ENCODE measurements at regions not wholly inside any gene's neighbourhood (a gene's known extent, or its start where the extent isn't known, plus 50 kb on each side); places are given as distances from the start of the nearest gene placed in this dataset.
A peak's percentile ranks its signal among the peaks of the same experiment; 100 is the strongest.
"Not testable (repeated sequence)": the region's sequence is repeated elsewhere in the genome, so short reads cannot be mapped to it uniquely, and the experiment has no call there.

DNA sequence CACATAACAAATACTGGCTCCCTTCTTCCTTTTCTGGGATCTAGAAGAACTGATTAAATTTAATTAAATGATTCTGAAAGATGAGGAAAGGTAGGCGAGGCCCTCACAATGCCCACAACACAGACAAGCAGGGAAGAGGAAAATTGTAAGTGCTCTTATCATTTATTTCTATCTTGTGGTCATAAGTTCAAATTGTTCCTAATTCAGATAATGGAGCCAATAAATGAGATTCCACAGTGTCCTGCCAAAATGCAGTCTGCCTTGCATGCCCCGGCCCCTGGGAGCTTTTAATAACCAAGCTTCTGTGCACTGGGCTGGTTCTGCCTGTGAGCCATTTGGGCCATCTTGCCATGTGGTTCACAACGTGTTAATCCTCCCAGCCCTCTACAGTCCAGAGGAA lies 97.0 kb downstream of the CMC2 start:
- TF ChIP-seq, protein P1, sequence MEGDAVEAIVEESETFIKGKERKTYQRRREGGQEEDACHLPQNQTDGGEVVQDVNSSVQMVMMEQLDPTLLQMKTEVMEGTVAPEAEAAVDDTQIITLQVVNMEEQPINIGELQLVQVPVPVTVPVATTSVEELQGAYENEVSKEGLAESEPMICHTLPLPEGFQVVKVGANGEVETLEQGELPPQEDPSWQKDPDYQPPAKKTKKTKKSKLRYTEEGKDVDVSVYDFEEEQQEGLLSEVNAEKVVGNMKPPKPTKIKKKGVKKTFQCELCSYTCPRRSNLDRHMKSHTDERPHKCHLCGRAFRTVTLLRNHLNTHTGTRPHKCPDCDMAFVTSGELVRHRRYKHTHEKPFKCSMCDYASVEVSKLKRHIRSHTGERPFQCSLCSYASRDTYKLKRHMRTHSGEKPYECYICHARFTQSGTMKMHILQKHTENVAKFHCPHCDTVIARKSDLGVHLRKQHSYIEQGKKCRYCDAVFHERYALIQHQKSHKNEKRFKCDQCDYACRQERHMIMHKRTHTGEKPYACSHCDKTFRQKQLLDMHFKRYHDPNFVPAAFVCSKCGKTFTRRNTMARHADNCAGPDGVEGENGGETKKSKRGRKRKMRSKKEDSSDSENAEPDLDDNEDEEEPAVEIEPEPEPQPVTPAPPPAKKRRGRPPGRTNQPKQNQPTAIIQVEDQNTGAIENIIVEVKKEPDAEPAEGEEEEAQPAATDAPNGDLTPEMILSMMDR (IDR thresholded peaks at IDR 0.05; ENCODE audit: low read depth, low read length): no peak
- DNase-seq (ENCODE audit: low read depth in 1 of 2, low spot score in 1 of 2): no peak
- Histone ChIP-seq H3K9me3 (ENCODE audit: low read depth) (no peaks in the 10 kb centered on the region), H3K4me1 (ENCODE audit: low read depth) (no peaks in the 10 kb centered on the region), H3K36me3 (no peaks in the 10 kb centered on the region), H3K4me3 (no peak overlapping the region), H3K27me3 (no peaks in the 10 kb centered on the region), H3K27ac (no peak overlapping the region)

DNA sequence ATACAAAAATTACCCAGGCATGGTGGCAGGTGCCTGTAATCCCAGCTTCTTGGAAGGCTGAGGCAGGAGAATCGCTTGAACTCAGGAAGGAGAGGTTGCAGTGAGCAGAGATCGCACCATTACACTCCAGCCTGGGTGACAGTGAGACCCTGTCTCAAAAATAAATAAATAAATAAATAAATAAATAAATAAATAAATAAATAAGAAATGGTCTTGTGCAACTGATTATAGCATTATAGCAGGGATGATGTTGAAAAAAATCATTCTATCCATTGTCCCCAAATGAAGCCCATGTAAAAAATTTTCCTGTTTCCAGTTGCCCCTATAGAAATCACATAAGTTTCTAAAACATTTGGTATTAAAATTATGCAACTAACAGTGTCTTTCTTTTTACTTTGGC lies 100.5 kb downstream of the CMC2 start:
- H3K4me3 ChIP-seq: not testable (repeated sequence)

DNA sequence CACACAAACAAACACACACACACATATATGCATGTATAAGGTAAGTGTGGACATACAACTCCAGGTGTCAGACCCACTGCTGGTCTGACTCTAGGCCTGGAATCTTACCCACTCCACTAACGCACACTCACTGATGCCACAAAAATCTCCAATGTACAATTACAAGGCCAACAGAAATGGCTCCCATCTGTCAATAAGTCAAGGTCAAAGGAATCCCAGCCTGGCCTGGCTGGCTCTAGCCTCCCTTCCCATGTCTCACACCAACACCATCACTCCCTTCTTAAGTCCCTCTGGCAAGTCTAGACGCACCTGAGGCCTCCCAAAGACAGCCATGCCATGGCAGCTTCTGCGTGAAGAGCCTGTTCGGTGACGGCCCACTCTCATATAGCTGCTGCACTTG lies 99.2 kb upstream of the CDYL2 start:
- Histone ChIP-seq H3K27ac (no peak overlapping the region), H3K27me3 (no peaks in the 10 kb centered on the region), H3K4me3 (no peak overlapping the region), H3K36me3 (no peaks in the 10 kb centered on the region), H3K9me3 (ENCODE audit: low read depth) (no peaks in the 10 kb centered on the region), H3K4me1 (ENCODE audit: low read depth) (no peaks in the 10 kb centered on the region)
- no peak for DNase-seq (ENCODE audit: low read depth in 1 of 2, low spot score in 1 of 2)
- TF ChIP-seq, protein P1 (IDR thresholded peaks at IDR 0.05; ENCODE audit: low read depth, low read length): no peak

More for the DNA sequence above, 100.5 kb downstream of the CMC2 start:
- H3K27ac ChIP-seq; H3K27me3 ChIP-seq; H3K9me3 ChIP-seq (ENCODE audit: low read depth); DNase-seq (ENCODE audit: low read depth in 1 of 2, low spot score in 1 of 2); H3K4me1 ChIP-seq (ENCODE audit: low read depth); H3K36me3 ChIP-seq: not testable (repeated sequence)

DNA sequence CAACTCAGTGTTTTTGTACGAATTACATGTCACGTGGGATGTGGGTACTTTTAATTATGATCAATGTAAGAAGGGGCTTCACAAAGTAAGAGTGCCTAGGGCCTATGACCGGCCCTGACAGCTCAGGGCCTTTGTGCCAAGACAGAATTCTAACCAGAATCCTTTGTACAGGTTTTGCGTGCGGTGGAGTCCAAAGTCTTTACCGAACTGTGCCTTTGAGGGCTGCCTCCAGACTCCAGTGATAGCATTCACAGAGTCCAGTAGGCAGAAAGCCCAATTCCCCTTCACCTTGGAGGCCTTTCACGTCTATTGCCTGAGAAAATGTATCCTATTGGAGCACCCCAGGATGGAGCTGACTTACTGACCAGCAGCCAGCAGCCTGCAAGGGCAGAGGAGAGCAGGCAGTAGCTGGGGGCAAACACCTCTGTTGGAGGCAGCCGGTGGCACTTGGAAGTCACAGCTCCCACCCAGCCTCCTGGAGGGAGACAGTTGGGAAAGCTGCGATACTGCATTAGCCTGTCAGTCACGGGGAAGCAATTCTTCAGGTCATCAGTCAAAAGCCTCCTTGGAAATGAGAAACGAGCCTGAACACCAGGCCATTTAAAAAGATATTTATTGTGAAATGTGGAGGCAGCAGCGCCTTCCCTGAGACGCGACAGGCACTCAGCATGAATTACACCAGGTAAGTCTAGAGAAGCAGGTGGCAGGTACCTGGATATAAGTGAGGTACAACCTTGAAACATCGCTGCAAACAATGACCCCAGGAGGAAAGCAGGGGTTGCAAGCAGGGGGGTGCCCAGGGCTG lies 98.1 kb upstream of the CDYL2 start:
- no peak overlapping the region for H3K27ac ChIP-seq
- DNase-seq (ENCODE audit: low read depth in 1 of 2, low spot score in 1 of 2): no peak
- no peaks in the 10 kb centered on the region for H3K9me3 ChIP-seq (ENCODE audit: low read depth)
- H3K36me3 ChIP-seq: no peaks in the 10 kb centered on the region
- H3K27me3 ChIP-seq: no peaks in the 10 kb centered on the region
- no peak overlapping the region for H3K4me3 ChIP-seq
- no peaks in the 10 kb centered on the region for H3K4me1 ChIP-seq (ENCODE audit: low read depth)
- TF ChIP-seq, protein P1 (IDR thresholded peaks at IDR 0.05; ENCODE audit: low read depth, low read length): no peak

DNA sequence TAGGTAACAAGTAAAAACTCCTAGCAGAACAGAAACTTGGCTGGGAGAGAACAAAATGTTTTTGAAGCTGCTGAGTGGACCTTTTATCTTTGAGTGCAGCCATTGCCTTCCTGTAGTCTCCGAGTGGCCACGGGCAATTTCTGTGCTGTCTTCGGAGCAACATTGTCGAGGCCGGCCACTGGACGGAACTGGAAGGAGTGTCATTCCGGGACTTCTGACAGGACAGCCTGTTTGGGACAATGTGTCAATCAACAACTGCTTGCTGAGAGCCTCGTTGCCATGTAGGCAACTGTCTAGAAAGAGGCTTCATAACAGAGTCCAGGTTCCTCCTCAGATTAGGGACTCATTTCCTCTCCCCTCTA lies 96.2 kb upstream of the CDYL2 start:
- Histone ChIP-seq H3K27ac (no peak overlapping the region), H3K27me3 (no peaks in the 10 kb centered on the region), H3K36me3 (no peaks in the 10 kb centered on the region), H3K4me3 (no peak overlapping the region), H3K9me3 (ENCODE audit: low read depth) (no peaks in the 10 kb centered on the region), H3K4me1 (ENCODE audit: low read depth) (no peaks in the 10 kb centered on the region)
- no peak for DNase-seq (ENCODE audit: low read depth in 1 of 2, low spot score in 1 of 2)
- TF ChIP-seq, protein P1 (IDR thresholded peaks at IDR 0.05; ENCODE audit: low read depth, low read length): no peak

DNA sequence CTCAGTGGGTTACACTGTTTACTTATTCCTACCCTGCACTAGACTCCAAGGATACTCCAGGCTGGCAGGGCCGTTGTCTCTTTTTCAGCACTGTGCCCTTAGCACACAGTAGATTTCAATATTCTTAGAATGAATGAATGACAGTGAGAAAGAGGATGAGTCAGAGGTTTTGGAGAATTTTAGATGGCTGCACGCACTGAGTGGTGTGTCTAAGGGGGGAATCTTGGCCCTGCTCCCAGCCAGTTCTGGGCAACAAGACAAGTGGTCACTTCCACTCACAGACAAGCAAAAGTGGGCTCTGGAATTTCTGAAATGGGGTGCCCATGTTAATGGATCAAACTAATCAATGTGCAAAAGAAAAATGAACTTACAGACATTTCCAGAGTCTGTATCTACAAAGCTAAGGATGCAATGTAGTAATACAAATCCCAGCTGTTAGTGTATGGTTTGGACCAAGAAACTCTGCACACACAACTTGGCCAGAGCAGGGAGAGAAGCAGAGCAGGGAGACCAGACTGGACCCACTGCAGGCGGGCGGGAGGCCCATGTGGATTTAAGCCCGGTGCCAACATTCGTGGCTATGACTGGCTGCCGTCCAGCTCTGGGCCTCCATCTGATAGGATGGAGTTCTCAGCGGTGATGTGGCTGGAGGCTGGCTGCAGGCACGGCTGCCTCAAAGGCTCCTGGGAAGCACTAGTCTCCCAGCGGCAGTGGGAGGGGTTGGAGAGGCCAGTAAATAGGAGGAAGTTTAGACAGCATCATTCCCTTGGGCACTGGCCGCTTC lies 95.6 kb upstream of the CDYL2 start:
- no peaks in the 10 kb centered on the region for H3K9me3 ChIP-seq (ENCODE audit: low read depth)
- no peaks in the 10 kb centered on the region for H3K27me3 ChIP-seq
- DNase-seq (ENCODE audit: low read depth in 1 of 2, low spot score in 1 of 2): peak in 1 of 2 donors; percentile 99
- H3K27ac ChIP-seq: no peak overlapping the region
- no peaks in the 10 kb centered on the region for H3K4me1 ChIP-seq (ENCODE audit: low read depth)
- H3K36me3 ChIP-seq: no peaks in the 10 kb centered on the region
- H3K4me3 ChIP-seq: no peak overlapping the region
- TF ChIP-seq, protein P1 (IDR thresholded peaks at IDR 0.05; ENCODE audit: low read depth, low read length): no peak
